K562 (cell line): ENCODE measurements at regions not wholly inside any gene's neighbourhood (a gene's known extent, or its start where the extent isn't known, plus 50 kb on each side); places are given as distances from the start of the nearest gene placed in this dataset.

Experiments
- ATAC-seq: fragments of 200-7000 bp; cut with Tn5 transposase; 3 replicates; pipeline ENCODE4 v1.9.1; 2020; ENCODE audit warnings: moderate library complexity
- BruUV-seq: library from RNA; stranded (reverse); fragments of 400-500 nt; replicated peaks from 2 replicates; lab custom pipeline; 2021; lab: Mats Ljungman, UMichigan
- CTCF ChIA-PET: fragments of 300-600 bp; formaldehyde crosslinking; extraction: SDS; loops from one replicate; lab custom pipeline; 2021; ENCODE audit warnings: low intra/inter-chr PET ratio; lab: Yijun Ruan, JAX
- POLR2A ChIA-PET: fragments of 300-600, 350-650 bp; sonication (Branson Sonifier 250); formaldehyde crosslinking; extraction: SDS; loops from one replicate; lab custom pipeline; 2021; ENCODE audit warnings: antibody characterized with exemption, inconsistent platforms; lab: Yijun Ruan, JAX
- DNase-seq, 4 experiments: peaks; one replicate each; pipeline versions ENCODE4 v3.0.0 to v3.0.0-alpha.2; 2011 to 2018; ENCODE audit warnings: low spot score in 3 of 4, mixed read lengths in 3 of 4; ENCODE audit errors: extremely low read depth in 1 of 4
- FAIRE-seq: peaks from 2 replicates; lab custom pipeline; 2011; peaks lifted over from hg19 to GRCh38; lab: Jason Lieb, UNC
- H2AFZ ChIP-seq: 2 replicates; pipeline ENCODE4 v1.6.0; 2011; ENCODE audit warnings: low read depth, low read length, control low read depth, inconsistent platforms
- H3K27ac ChIP-seq: fragments of 200-600 bp; 3 replicates; pipeline ENCODE4 v1.8.0; 2011; ENCODE audit warnings: low read depth, mild to moderate bottlenecking, control low read depth, inconsistent platforms, low read length, moderate library complexity, mixed read lengths; ENCODE audit errors: extremely low read depth
- H3K27me3 ChIP-seq, 2 experiments: fragments of 300-600 bp in 1 of 2; 2 replicates in 1 of 2; 3 replicates in 1 of 2; pipeline versions ENCODE4 v1.6.0 to v1.8.0; 2011; ENCODE audit warnings: inconsistent platforms in 2 of 2, low read length in 2 of 2, mild to moderate bottlenecking in 1 of 2, mixed read lengths in 1 of 2, moderate library complexity in 1 of 2; ENCODE audit not compliant: control insufficient read depth in 2 of 2, insufficient read depth in 2 of 2
- H3K36me3 ChIP-seq: fragments of 300-600 bp; 3 replicates; pipeline ENCODE4 v1.8.0; 2011; ENCODE audit warnings: mild to moderate bottlenecking, low read length, inconsistent platforms; ENCODE audit not compliant: control insufficient read depth, insufficient read depth
- H3K4me1 ChIP-seq, 2 experiments: fragments of 200-600 bp in 1 of 2; replicated peaks in 1 of 2; 2 replicates in 1 of 2; 3 replicates in 1 of 2; pipeline versions ENCODE4 v1.5.1 to v1.8.0; 2011; ENCODE audit warnings: inconsistent platforms in 2 of 2, low read length in 2 of 2, mild to moderate bottlenecking in 1 of 2, mixed read lengths in 1 of 2, moderate library complexity in 1 of 2; ENCODE audit not compliant: control insufficient read depth in 2 of 2, insufficient read depth in 2 of 2
- H3K4me2 ChIP-seq: 2 replicates; pipeline ENCODE4 v1.6.1; 2011; ENCODE audit warnings: low read length, control low read depth, inconsistent platforms, mixed read lengths; ENCODE audit not compliant: insufficient read depth
- H3K4me3 ChIP-seq: fragments of 200-600 bp; sonication (generic), shearing (Covaris generic); 2 replicates; pipeline ENCODE4 v1.5.1; 2016; ENCODE audit warnings: control low read depth, inconsistent platforms
- H3K79me2 ChIP-seq: fragments of 200-600 bp; 3 replicates; pipeline ENCODE4 v1.8.0; 2011; ENCODE audit warnings: low read length, inconsistent platforms; ENCODE audit not compliant: control insufficient read depth, insufficient read depth
- H3K9ac ChIP-seq, 2 experiments: 2 replicates each; pipeline versions ENCODE4 v1.6.0 to v1.6.1; 2011; ENCODE audit warnings: low read depth in 2 of 2, low read length in 2 of 2, control low read depth in 1 of 2, inconsistent platforms in 1 of 2, mild to moderate bottlenecking in 1 of 2, mixed read lengths in 1 of 2; ENCODE audit not compliant: insufficient read depth in 1 of 2
- H3K9me1 ChIP-seq: one replicate; pipeline ENCODE4 v1.6.0; 2011; ENCODE audit warnings: inconsistent platforms, mild to moderate bottlenecking, low read length, moderate library complexity; ENCODE audit not compliant: control insufficient read depth, insufficient read depth
- H3K9me3 ChIP-seq: replicated peaks from 2 replicates; pipeline ENCODE4 v1.5.1; 2011; ENCODE audit warnings: low read depth, low read length, inconsistent platforms; ENCODE audit not compliant: control insufficient read depth, insufficient read depth
- H4K20me1 ChIP-seq: replicated peaks from 2 replicates; pipeline ENCODE4 v1.6.1; 2011; ENCODE audit warnings: low read length, inconsistent platforms, mixed read lengths; ENCODE audit not compliant: control insufficient read depth, insufficient read depth
- ARNT ChIP-seq, 2 experiments: fragments of 450-650 bp; IDR thresholded peaks; 2 replicates each; pipeline ENCODE4 v1.6.1; 2016; ENCODE audit warnings: mild to moderate bottlenecking in 1 of 2
- CEBPB ChIP-seq: fragments of 450-650 bp; IDR thresholded peaks from 2 replicates; pipeline ENCODE4 v1.6.1; 2016; ENCODE audit warnings: missing genetic modification characterization, missing compliant biosample characterization
- PCBP2 ChIP-seq: fragments of 200-400 bp; formaldehyde crosslinking; IDR thresholded peaks from 2 replicates; pipeline ENCODE4 v1.6.1; 2018; ENCODE audit warnings: low read length, low read depth, mild to moderate bottlenecking, moderate library complexity; ENCODE audit not compliant: poor library complexity, severe bottlenecking
- POLR2A ChIP-seq: fragments of 450-650 bp; conservative IDR thresholded peaks from 2 replicates; pipeline ENCODE4 v1.6.1; 2016
- SMAD1 ChIP-seq: fragments of 150-350 bp; IDR thresholded peaks from 2 replicates; pipeline ENCODE4 v1.6.1; 2014; ENCODE audit warnings: low read length, low read depth; ENCODE audit not compliant: partially characterized antibody
- SNIP1 ChIP-seq: fragments of 450-650 bp; IDR thresholded peaks from 2 replicates; pipeline ENCODE4 v1.7.1; 2017; ENCODE audit warnings: low read depth, mild to moderate bottlenecking
- ZNF165 ChIP-seq: fragments of 250-450 bp; sonication (Bioruptor Pico); IDR thresholded peaks from 2 replicates; pipeline ENCODE4 v1.4.0; 2020; ENCODE audit warnings: borderline replicate concordance
- ZNF311 ChIP-seq: fragments of 250-450 bp; sonication (Bioruptor Pico); IDR thresholded peaks from 2 replicates; pipeline ENCODE4 v1.4.0; 2020; ENCODE audit warnings: mild to moderate bottlenecking, moderate library complexity
- WGBS: fragments of 100-300 bp; shearing (Covaris generic); methylation state at CpG from one replicate; pipeline ENCODE4 v1.1.6; 2016; ENCODE audit warnings: low coverage, mixed read lengths; ENCODE audit not compliant: insufficient coverage; ENCODE audit errors: missing lambda C conversion rate; 5-methylcytosine and 5-hydroxymethylcytosine counted together
- in situ Hi-C: fragments of 300-500 bp; cut with MboI; formaldehyde crosslinking; loops from 4 replicates; pipeline ENCODE4 v1.15.0; 2018; ENCODE audit warnings: inconsistent platforms, mixed read lengths
- intact Hi-C: fragments of 100-400 bp; cut with micrococcal nuclease; formaldehyde crosslinking; loops from 2 replicates; pipeline ENCODE4 v1.14.2; 2022
- TF ChIP-seq, protein P1 (sequence below): fragments of 250-450 bp; sonication (Bioruptor Pico); IDR thresholded peaks from 2 replicates; pipeline ENCODE4 v1.8.0; 2022; ENCODE audit warnings: moderate library complexity, mild to moderate bottlenecking, inconsistent platforms
- TF ChIP-seq, protein P2 (sequence below): sonication (generic); formaldehyde crosslinking; IDR thresholded peaks from 2 replicates; pipeline ENCODE4 v1.8.0; 2023; ENCODE audit warnings: mild to moderate bottlenecking, missing genetic modification reagents

DNA sequence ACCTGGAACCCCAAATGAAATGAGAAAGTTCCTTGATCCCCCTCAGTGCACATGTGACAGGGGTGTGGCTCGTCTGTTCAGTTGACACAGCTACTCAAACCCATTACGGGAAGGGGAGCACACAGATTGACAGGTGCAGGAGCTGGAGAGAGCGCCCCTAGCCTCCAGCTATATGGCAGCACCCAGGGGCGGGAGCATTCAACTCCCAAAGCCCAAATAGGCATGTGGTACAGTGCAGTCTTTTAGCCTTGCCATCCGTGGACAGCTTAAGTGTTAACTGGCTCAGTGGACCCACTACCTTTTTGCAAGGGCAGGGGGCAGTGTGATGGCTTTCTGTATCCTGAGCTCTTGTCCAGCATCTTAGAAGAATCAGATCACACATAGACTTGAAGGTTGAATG is 1374.2 kb upstream of the ALCAM start (continued):
- TF ChIP-seq PCBP2, result no peak
- TF ChIP-seq, protein P1, sequence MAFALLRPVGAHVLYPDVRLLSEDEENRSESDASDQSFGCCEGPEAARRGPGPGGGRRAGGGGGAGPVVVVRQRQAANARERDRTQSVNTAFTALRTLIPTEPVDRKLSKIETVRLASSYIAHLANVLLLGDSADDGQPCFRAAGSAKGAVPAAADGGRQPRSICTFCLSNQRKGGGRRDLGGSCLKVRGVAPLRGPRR (CRISPR knock-in tag), result no peak

DNA sequence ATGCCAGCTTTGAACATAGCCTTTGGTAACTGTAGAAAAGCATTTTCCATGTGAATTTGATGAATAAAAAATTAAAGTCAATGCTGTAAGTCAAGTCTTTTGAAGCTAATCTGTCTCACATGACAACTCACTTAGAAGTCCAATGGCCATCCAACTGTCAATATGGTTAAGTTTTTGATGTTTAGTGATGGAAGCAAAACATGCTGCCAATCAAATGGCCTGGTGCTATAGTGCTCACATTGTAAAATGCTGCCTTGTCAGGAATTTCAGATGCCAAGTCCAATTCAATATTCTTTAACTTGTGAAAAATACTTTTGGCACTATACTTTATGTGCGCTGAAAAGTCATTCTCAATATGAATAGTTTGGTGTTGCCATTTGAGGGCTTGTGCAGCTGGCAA is 1361.8 kb upstream of the ALCAM start:
- POLR2A ChIA-PET, result no interaction called here
- intact Hi-C loops, result no loop called here

More for the DNA sequence above, 1361.8 kb upstream of the ALCAM start:
- no peak overlapping the region for H3K9ac ChIP-seq
- FAIRE-seq, result no peak
- 0% methylated on average over 1 of the region's 1 CpG for WGBS
- no peaks in the 10 kb centered on the region for H3K4me1 ChIP-seq
- no peaks in the 10 kb centered on the region for H4K20me1 ChIP-seq
- H3K4me3 ChIP-seq, result no peak overlapping the region
- no peak overlapping the region for H3K27ac ChIP-seq
- H3K27me3 ChIP-seq, result no peaks in the 10 kb centered on the region
- H2AFZ ChIP-seq, result no peak overlapping the region
- H3K4me2 ChIP-seq, result no peak overlapping the region
- H3K9me3 ChIP-seq, result no peaks in the 10 kb centered on the region
- DNase-seq, result no peak
- no peaks in the 10 kb centered on the region for H3K36me3 ChIP-seq
- no TSS peak for BruUV-seq
- no peaks in the 10 kb centered on the region for H3K9me1 ChIP-seq
- CTCF ChIA-PET, result no interaction called here
- ATAC-seq, result no peak
- no peaks in the 10 kb centered on the region for H3K79me2 ChIP-seq
- no peak for TF ChIP-seq ARNT (IDR thresholded peaks at IDR 0.05)
- TF ChIP-seq POLR2A, result no peak
- no peak for TF ChIP-seq SNIP1
- TF ChIP-seq ZNF165 (CRISPR knock-in tag), result no peak
- no peak for TF ChIP-seq CEBPB (tag)
- no peak for TF ChIP-seq ZNF311 (CRISPR knock-in tag)
- no peak for TF ChIP-seq SMAD1
- TF ChIP-seq, protein P2, sequence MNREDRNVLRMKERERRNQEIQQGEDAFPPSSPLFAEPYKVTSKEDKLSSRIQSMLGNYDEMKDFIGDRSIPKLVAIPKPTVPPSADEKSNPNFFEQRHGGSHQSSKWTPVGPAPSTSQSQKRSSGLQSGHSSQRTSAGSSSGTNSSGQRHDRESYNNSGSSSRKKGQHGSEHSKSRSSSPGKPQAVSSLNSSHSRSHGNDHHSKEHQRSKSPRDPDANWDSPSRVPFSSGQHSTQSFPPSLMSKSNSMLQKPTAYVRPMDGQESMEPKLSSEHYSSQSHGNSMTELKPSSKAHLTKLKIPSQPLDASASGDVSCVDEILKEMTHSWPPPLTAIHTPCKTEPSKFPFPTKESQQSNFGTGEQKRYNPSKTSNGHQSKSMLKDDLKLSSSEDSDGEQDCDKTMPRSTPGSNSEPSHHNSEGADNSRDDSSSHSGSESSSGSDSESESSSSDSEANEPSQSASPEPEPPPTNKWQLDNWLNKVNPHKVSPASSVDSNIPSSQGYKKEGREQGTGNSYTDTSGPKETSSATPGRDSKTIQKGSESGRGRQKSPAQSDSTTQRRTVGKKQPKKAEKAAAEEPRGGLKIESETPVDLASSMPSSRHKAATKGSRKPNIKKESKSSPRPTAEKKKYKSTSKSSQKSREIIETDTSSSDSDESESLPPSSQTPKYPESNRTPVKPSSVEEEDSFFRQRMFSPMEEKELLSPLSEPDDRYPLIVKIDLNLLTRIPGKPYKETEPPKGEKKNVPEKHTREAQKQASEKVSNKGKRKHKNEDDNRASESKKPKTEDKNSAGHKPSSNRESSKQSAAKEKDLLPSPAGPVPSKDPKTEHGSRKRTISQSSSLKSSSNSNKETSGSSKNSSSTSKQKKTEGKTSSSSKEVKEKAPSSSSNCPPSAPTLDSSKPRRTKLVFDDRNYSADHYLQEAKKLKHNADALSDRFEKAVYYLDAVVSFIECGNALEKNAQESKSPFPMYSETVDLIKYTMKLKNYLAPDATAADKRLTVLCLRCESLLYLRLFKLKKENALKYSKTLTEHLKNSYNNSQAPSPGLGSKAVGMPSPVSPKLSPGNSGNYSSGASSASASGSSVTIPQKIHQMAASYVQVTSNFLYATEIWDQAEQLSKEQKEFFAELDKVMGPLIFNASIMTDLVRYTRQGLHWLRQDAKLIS, result no peak
- in situ Hi-C loops, result no loop called here
